Esophagus muscularis mucosa (tissue), 4 donors: ENCODE measurements at regions not wholly inside any gene's neighbourhood (a gene's known extent, or its start where the extent isn't known, plus 50 kb on each side); places are given as distances from the start of the nearest gene placed in this dataset.
"Not testable (repeated sequence)": the region's sequence is repeated elsewhere in the genome, so short reads cannot be mapped to it uniquely, and the experiment has no call there.

Experiments used
- DNase-seq: peaks from one replicate; pipeline ENCODE4 v3.0.0-alpha.2; 2017; ENCODE audit errors: extremely low spot score
- H3K27ac ChIP-seq, 4 donors: fragments of 200-600 bp; sonication (generic); replicated peaks in 1 of 4; 1 replicate in 3 of 4; 2 replicates in 1 of 4; pipeline ENCODE4 v1.5.1; 2016 to 2019; ENCODE audit warnings: mild to moderate bottlenecking in 1 of 4
- H3K27me3 ChIP-seq, 4 donors: fragments of 200-600 bp; sonication (generic); one replicate each; pipeline versions ENCODE4 v1.5.1 to v1.6.0; 2016 to 2019
- H3K36me3 ChIP-seq, 4 donors: fragments of 200-600 bp; sonication (generic); one replicate each; pipeline ENCODE4 v1.5.1; 2016 to 2019
- H3K4me1 ChIP-seq, 4 donors: fragments of 200-600 bp; sonication (generic); one replicate each; pipeline ENCODE4 v1.5.1; 2016 to 2019
- H3K4me3 ChIP-seq, 4 donors: fragments of 200-600 bp; sonication (generic); 1 replicate in 2 of 4; 2 replicates in 2 of 4; pipeline ENCODE4 v1.5.1; 2016 to 2019; ENCODE audit warnings: mild to moderate bottlenecking in 4 of 4, moderate library complexity in 1 of 4
- H3K9me3 ChIP-seq, 4 donors: fragments of 200-600 bp; sonication (generic); 1 replicate in 3 of 4; 2 replicates in 1 of 4; pipeline ENCODE4 v1.5.1; 2016 to 2019
- CTCF ChIP-seq, 3 experiments: fragments of 200-600 bp in 2 of 3; fragments of 450-650 bp in 1 of 3; sonication (generic) in 2 of 3; IDR thresholded peaks; one replicate each; pipeline ENCODE4 v1.5.1; 2017 to 2019; ENCODE audit warnings: antibody characterized with exemption in 3 of 3, mild to moderate bottlenecking in 2 of 3, moderate library complexity in 1 of 3
- EP300 ChIP-seq: sonication (generic); formaldehyde crosslinking; IDR thresholded peaks from one replicate; pipeline ENCODE4 v1.6.1; 2017; ENCODE audit warnings: antibody characterized with exemption
- POLR2A ChIP-seq: fragments of 450-650 bp; IDR thresholded peaks from one replicate; pipeline ENCODE4 v1.6.1; 2017; ENCODE audit warnings: antibody characterized with exemption, moderate library complexity, mild to moderate bottlenecking, low read depth
- POLR2AphosphoS5 ChIP-seq, 2 donors: sonication (generic); formaldehyde crosslinking; IDR thresholded peaks; one replicate each; pipeline ENCODE4 v1.6.1; 2017; ENCODE audit warnings: antibody characterized with exemption in 2 of 2
- WGBS: methylation state at CpG from one replicate; pipeline ENCODE4 v1.1.5; 2018; 5-methylcytosine and 5-hydroxymethylcytosine counted together
- intact Hi-C: fragments of 100-400 bp; cut with DNase I; formaldehyde crosslinking; loops from one replicate; pipeline ENCODE4 v1.15.1; 2023

GRCh38 chr22:22161924-22162851 is 82.4 kb upstream of the VPREB1 start:
- H3K27ac ChIP-seq = no peak overlapping the region
- no peak for TF ChIP-seq EP300
- no peak for TF ChIP-seq POLR2AphosphoS5 (IDR thresholded peaks at IDR 0.05)
- no peak for TF ChIP-seq CTCF (IDR thresholded peaks at IDR 0.05)
- no peak for TF ChIP-seq POLR2A
- no peaks in the 10 kb centered on the region for H3K9me3 ChIP-seq
- no peaks in the 10 kb centered on the region for H3K4me1 ChIP-seq
- no peak overlapping the region for H3K4me3 ChIP-seq
- peak; percentile 86 for DNase-seq
- intact Hi-C loops = no loop called here
- peaks cover 0 to 61% (median 0%) of the 10 kb centered on the region in 4 donors for H3K27me3 ChIP-seq
- 73% methylated on average over 9 of the region's 9 CpGs for WGBS
- no peaks in the 10 kb centered on the region for H3K36me3 ChIP-seq

DNA sequence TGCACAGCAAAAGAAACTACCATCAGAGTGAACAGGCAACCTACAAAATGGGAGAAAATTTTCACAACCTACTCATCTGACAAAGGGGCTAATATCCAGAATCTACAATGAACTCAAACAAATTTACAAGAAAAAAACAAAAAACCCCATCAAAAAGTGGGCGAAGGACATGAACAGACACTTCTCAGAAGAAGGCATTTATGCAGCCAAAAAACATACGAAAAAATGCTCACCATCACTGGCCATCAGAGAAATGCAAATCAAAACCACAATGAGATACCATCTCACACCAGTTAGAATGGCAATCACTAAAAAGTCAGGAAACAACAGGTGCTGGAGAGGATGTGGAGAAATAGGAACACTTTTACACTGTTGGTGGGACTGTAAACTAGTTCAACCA is 83.8 kb upstream of the VPREB1 start:
- H3K27ac ChIP-seq, H3K4me3 ChIP-seq, H3K4me1 ChIP-seq, H3K36me3 ChIP-seq, intact Hi-C loops, H3K9me3 ChIP-seq, DNase-seq: not testable (repeated sequence)
- 63% methylated on average over 2 of the region's 2 CpGs for WGBS
- peaks cover 0 to 48% (median 0%) of the 10 kb centered on the region in 4 donors for H3K27me3 ChIP-seq

DNA sequence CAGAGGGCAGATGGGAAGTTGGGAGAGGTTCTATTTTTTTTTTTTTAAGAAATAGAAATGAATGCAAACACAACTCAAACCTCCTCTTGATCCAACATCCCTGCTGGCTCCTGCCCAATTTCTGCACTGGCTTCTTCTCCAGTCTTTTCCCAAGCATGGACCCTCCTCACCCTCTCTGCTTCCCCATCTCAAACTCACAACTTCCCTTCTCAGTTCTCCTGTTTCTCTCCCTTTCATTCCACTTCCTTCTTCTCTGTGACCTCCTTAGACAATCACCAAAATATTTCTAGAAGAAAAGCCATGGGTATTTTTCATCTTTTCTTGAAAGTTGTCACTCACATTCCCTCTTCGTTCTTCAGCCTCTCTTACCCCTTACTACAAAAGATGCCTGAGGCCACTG is 85.2 kb upstream of the VPREB1 start:
- H3K27me3 ChIP-seq = peaks cover 0 to 35% (median 0%) of the 10 kb centered on the region in 4 donors
- H3K4me3 ChIP-seq = no peak overlapping the region
- WGBS = 43% methylated on average over 1 of the region's 1 CpG

GRCh38 chr22:22158965-22159364 is 85.6 kb upstream of the VPREB1 start:
- Histone ChIP-seq H3K36me3 (no peaks in the 10 kb centered on the region), H3K27ac (no peak overlapping the region), H3K4me3 (no peak overlapping the region), H3K9me3 (no peaks in the 10 kb centered on the region), H3K27me3 (peaks cover 0 to 31% (median 0%) of the 10 kb centered on the region in 4 donors), H3K4me1 (no peaks in the 10 kb centered on the region)
- TF ChIP-seq POLR2AphosphoS5 (IDR thresholded peaks at IDR 0.05) (no peak), CTCF (IDR thresholded peaks at IDR 0.05) (no peak), EP300 (no peak)
- intact Hi-C loops = no loop called here
- no peak for DNase-seq
- WGBS = 32% methylated on average over 3 of the region's 3 CpGs

More for the DNA sequence above, 85.2 kb upstream of the VPREB1 start:
- H3K9me3 ChIP-seq = no peaks in the 10 kb centered on the region
- H3K27ac ChIP-seq = no peak overlapping the region
- intact Hi-C loops = no loop called here
- no peaks in the 10 kb centered on the region for H3K36me3 ChIP-seq
- H3K4me1 ChIP-seq = no peaks in the 10 kb centered on the region
- DNase-seq = no peak
- TF ChIP-seq EP300 = no peak
- no peak for TF ChIP-seq CTCF (IDR thresholded peaks at IDR 0.05)
- TF ChIP-seq POLR2A = no peak
- TF ChIP-seq POLR2AphosphoS5 (IDR thresholded peaks at IDR 0.05) = no peak

DNA sequence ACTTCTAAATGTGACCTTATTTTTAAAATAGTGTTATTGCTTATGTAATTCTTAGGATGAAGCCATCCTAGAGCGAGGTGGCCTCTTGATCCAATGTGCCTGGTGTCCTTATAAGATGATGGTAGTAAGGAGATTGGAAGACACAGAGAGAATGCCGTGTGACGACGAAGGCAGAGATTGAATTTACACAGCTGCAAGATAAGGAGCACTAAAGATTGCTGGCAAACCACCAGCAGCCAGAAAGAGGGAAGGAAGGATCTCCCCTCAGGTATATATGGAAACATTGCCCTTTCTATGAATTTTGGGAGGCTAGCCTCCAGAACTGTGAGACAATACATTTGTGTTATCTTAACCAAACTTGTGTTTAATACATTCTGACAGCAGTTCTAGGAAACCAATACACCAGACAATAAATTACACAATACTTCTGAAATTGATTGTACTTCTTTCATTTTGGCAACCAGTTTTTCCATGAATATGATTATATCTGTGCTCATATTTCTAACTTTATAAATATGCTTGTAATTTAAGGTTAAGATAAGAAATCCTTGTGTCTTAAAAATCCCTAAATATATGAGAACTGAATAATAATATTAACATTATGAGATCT is 86.3 kb upstream of the VPREB1 start:
- H3K36me3 ChIP-seq = no peaks in the 10 kb centered on the region
- peaks cover 0 to 31% (median 0%) of the 10 kb centered on the region in 4 donors for H3K27me3 ChIP-seq
- TF ChIP-seq POLR2AphosphoS5 (IDR thresholded peaks at IDR 0.05) (no peak), POLR2A (no peak), CTCF (IDR thresholded peaks at IDR 0.05) (no peak), EP300 (no peak)
- DNase-seq = no peak
- intact Hi-C loops = no loop called here
- no peak overlapping the region for H3K27ac ChIP-seq
- WGBS = 64% methylated on average over 4 of the region's 4 CpGs
- no peaks in the 10 kb centered on the region for H3K9me3 ChIP-seq
- H3K4me3 ChIP-seq = no peak overlapping the region
- no peaks in the 10 kb centered on the region for H3K4me1 ChIP-seq
